AG04449 (cell line): ENCODE measurements at regions not wholly inside any gene's neighbourhood (a gene's known extent, or its start where the extent isn't known, plus 50 kb on each side); places are given as distances from the start of the nearest gene placed in this dataset.

Source experiments
- CTCF ChIA-PET: fragments of 350-600 bp; formaldehyde crosslinking; extraction: SDS; loops from one replicate; lab custom pipeline; 2021; ENCODE audit warnings: antibody characterized with exemption; lab: Yijun Ruan, JAX
- POLR2A ChIA-PET: fragments of 400-600, 350-600 bp; formaldehyde crosslinking; extraction: SDS; loops from one replicate; lab custom pipeline; 2020; ENCODE audit warnings: antibody characterized with exemption, inconsistent platforms; lab: Yijun Ruan, JAX
- DNase-seq: peaks from one replicate; pipeline ENCODE4 v3.0.0-alpha.2; 2010; ENCODE audit warnings: low read depth, low spot score
- H3K4me3 ChIP-seq: 2 replicates; pipeline ENCODE4 v1.5.1; 2011; ENCODE audit warnings: low read depth, mild to moderate bottlenecking, control low read depth, low read length
- CTCF ChIP-seq: IDR thresholded peaks from one replicate; pipeline ENCODE4 v1.5.1; 2011; ENCODE audit warnings: mild to moderate bottlenecking, moderate library complexity, low read length, control low read depth, inconsistent platforms; ENCODE audit not compliant: insufficient read depth; ENCODE audit errors: missing control alignments

- TF ChIP-seq CTCF: no peak
Measured at GRCh38 chr13:91220872-91221271, 126.6 kb upstream of the MIR17HG start.

GRCh38 chr13:91228108-91228507, 119.4 kb upstream of the MIR17HG start:
- no peak overlapping the region for H3K4me3 ChIP-seq
- no peak for DNase-seq
- ChIA-PET CTCF (no interaction called here), POLR2A (no interaction called here)
- no peak for TF ChIP-seq CTCF

More at GRCh38 chr13:91220872-91221271, 126.6 kb upstream of the MIR17HG start:
- POLR2A ChIA-PET: no interaction called here
- no peak overlapping the region for H3K4me3 ChIP-seq
- DNase-seq: no peak
- CTCF ChIA-PET: no interaction called here

GRCh38 chr13:91228940-91229339, 118.5 kb upstream of the MIR17HG start:
- no peak for DNase-seq
- POLR2A ChIA-PET: no interaction called here
- CTCF ChIA-PET: no interaction called here
- no peak overlapping the region for H3K4me3 ChIP-seq
- no peak for TF ChIP-seq CTCF

- H3K4me3 ChIP-seq: no peak overlapping the region
- TF ChIP-seq CTCF: no peak
- ChIA-PET CTCF (no interaction called here), POLR2A (no interaction called here)
- no peak for DNase-seq
Measured at GRCh38 chr13:91232716-91233115, 114.8 kb upstream of the MIR17HG start.

- DNase-seq: no peak
- no peak overlapping the region for H3K4me3 ChIP-seq
- CTCF ChIA-PET: no interaction called here
- POLR2A ChIA-PET: no interaction called here
- no peak for TF ChIP-seq CTCF
Measured at GRCh38 chr13:91233291-91233690, 114.2 kb upstream of the MIR17HG start.

GRCh38 chr13:91236182-91236581, 111.3 kb upstream of the MIR17HG start:
- no peak for DNase-seq

More at GRCh38 chr13:91236182-91236581, 111.3 kb upstream of the MIR17HG start:
- ChIA-PET CTCF (no interaction called here), POLR2A (no interaction called here)
- no peak overlapping the region for H3K4me3 ChIP-seq
- TF ChIP-seq CTCF: no peak
